ENCODE measurements at regions not wholly inside any gene's neighbourhood (a gene's known extent, or its start where the extent isn't known, plus 50 kb on each side); places are given as distances from the start of the nearest gene placed in this dataset.

- no peak for DNase-seq (ENCODE audit: low spot score)
- in situ Hi-C loops (cut with MboI; ENCODE audit: low sequenced_read_pairs, unreplicated experiment): no loop called here
- no peak for TF ChIP-seq CTCF (IDR thresholded peaks at IDR 0.05; ENCODE audit: borderline replicate concordance, control extremely low read depth, extremely low read depth, insufficient read depth, missing control alignments)
Measured at GRCh38 chr15:91703274-91703673, 150.2 kb upstream of the SLCO3A1 start.

- TF ChIP-seq CTCF (IDR thresholded peaks at IDR 0.05; ENCODE audit: borderline replicate concordance, control extremely low read depth, extremely low read depth, insufficient read depth, missing control alignments): no peak
- in situ Hi-C loops (cut with MboI; ENCODE audit: low sequenced_read_pairs, unreplicated experiment): no loop called here
- DNase-seq (ENCODE audit: low spot score): no peak
Measured at GRCh38 chr15:91704343-91704742, 149.2 kb upstream of the SLCO3A1 start.

- in situ Hi-C loops (cut with MboI; ENCODE audit: low sequenced_read_pairs, unreplicated experiment): no loop called here
- DNase-seq (ENCODE audit: low spot score): peak; percentile 35
- TF ChIP-seq CTCF (IDR thresholded peaks at IDR 0.05; ENCODE audit: borderline replicate concordance, control extremely low read depth, extremely low read depth, insufficient read depth, missing control alignments): peak; percentile 54
Measured at GRCh38 chr15:91706322-91707032, 147.0 kb upstream of the SLCO3A1 start.

GRCh38 chr15:91710080-91710698, 143.3 kb upstream of the SLCO3A1 start:
- DNase-seq (ENCODE audit: low spot score): no peak
- in situ Hi-C loops (cut with MboI; ENCODE audit: low sequenced_read_pairs, unreplicated experiment): no loop called here
- no peak for TF ChIP-seq CTCF (IDR thresholded peaks at IDR 0.05; ENCODE audit: borderline replicate concordance, control extremely low read depth, extremely low read depth, insufficient read depth, missing control alignments)

- in situ Hi-C loops (cut with MboI; ENCODE audit: low sequenced_read_pairs, unreplicated experiment): no loop called here
- TF ChIP-seq CTCF (IDR thresholded peaks at IDR 0.05; ENCODE audit: borderline replicate concordance, control extremely low read depth, extremely low read depth, insufficient read depth, missing control alignments): no peak
- no peak for DNase-seq (ENCODE audit: low spot score)
Measured at GRCh38 chr15:91711384-91712033, 142.0 kb upstream of the SLCO3A1 start.

- in situ Hi-C loops (cut with MboI; ENCODE audit: low sequenced_read_pairs, unreplicated experiment): no loop called here
- no peak for TF ChIP-seq CTCF (IDR thresholded peaks at IDR 0.05; ENCODE audit: borderline replicate concordance, control extremely low read depth, extremely low read depth, insufficient read depth, missing control alignments)
- DNase-seq (ENCODE audit: low spot score): no peak
Measured at GRCh38 chr15:91712286-91712685, 141.2 kb upstream of the SLCO3A1 start.

All from GM13976 (cell line).